H1 (cell line): ENCODE measurements at regions not wholly inside any gene's neighbourhood (a gene's known extent, or its start where the extent isn't known, plus 50 kb on each side); places are given as distances from the start of the nearest gene placed in this dataset.
"Not testable (repeated sequence)": the region's sequence is repeated elsewhere in the genome, so short reads cannot be mapped to it uniquely, and the experiment has no call there.

Experiments used
- CTCF ChIA-PET: fragments of 300-600 bp; sonication (Branson Sonifier 250); formaldehyde crosslinking; loops from one replicate; lab custom pipeline; 2021; ENCODE audit not compliant: partially characterized antibody; lab: Charles Lee
- POLR2A ChIA-PET: fragments of 300-600 bp; sonication (Branson Sonifier 250); formaldehyde crosslinking; loops from one replicate; lab custom pipeline; 2021; ENCODE audit warnings: inconsistent platforms; ENCODE audit not compliant: partially characterized antibody; lab: Charles Lee
- DNase-seq, 2 experiments: peaks; one replicate each; pipeline versions ENCODE4 v3.0.0 to v3.0.0-alpha.2; 2010 to 2022; ENCODE audit warnings: low spot score in 2 of 2, low read depth in 1 of 2, mixed read lengths in 1 of 2
- FAIRE-seq: peaks from 2 replicates; lab custom pipeline; 2011; peaks lifted over from hg19 to GRCh38; lab: Jason Lieb, UNC
- H2AFZ ChIP-seq: 2 replicates; pipeline ENCODE4 v1.8.1; 2012; ENCODE audit warnings: low read length, inconsistent platforms
- H2AK5ac ChIP-seq: 2 replicates; pipeline ENCODE4 v1.6.1; 2013; ENCODE audit warnings: low read depth, low read length
- H2BK120ac ChIP-seq: replicated peaks from 2 replicates; pipeline ENCODE3; 2013; ENCODE audit warnings: low read depth, low read length, inconsistent platforms
- H2BK12ac ChIP-seq: 2 replicates; pipeline ENCODE4 v1.6.1; 2013; ENCODE audit warnings: low read depth, low read length
- H2BK15ac ChIP-seq: 2 replicates; pipeline ENCODE4 v1.6.1; 2013; ENCODE audit warnings: low read length
- H2BK20ac ChIP-seq: 2 replicates; pipeline ENCODE4 v1.6.1; 2013; ENCODE audit warnings: low read length
- H2BK5ac ChIP-seq: 2 replicates; pipeline ENCODE4 v1.6.1; 2013; ENCODE audit warnings: low read depth, low read length
- H3K14ac ChIP-seq: 2 replicates; pipeline ENCODE4 v1.6.1; 2013; ENCODE audit warnings: inconsistent platforms; ENCODE audit not compliant: insufficient read length
- H3K18ac ChIP-seq: 2 replicates; pipeline ENCODE4 v1.6.1; 2013; ENCODE audit warnings: low read length; ENCODE audit errors: extremely low read depth
- H3K23ac ChIP-seq: 2 replicates; pipeline ENCODE4 v1.6.1; 2013; ENCODE audit warnings: inconsistent platforms; ENCODE audit not compliant: insufficient read length
- H3K23me2 ChIP-seq: 2 replicates; pipeline ENCODE4 v1.6.1; 2013; ENCODE audit warnings: low read depth, low read length
- H3K27ac ChIP-seq: 2 replicates; pipeline ENCODE4 v1.6.1; 2011; ENCODE audit warnings: low read depth, low read length, inconsistent platforms
- H3K27me3 ChIP-seq, 4 experiments: replicated peaks in 1 of 4; 1 replicate in 1 of 4; 2 replicates in 3 of 4; pipeline versions ENCODE4 v1.6.1 to v1.8.1; 2011 to 2013; ENCODE audit warnings: low read length in 3 of 4, mild to moderate bottlenecking in 3 of 4, inconsistent platforms in 2 of 4, mixed read lengths in 2 of 4, moderate library complexity in 1 of 4; ENCODE audit not compliant: control insufficient read depth in 3 of 4, insufficient read depth in 3 of 4; ENCODE audit errors: extremely low read depth in 1 of 4
- H3K36me3 ChIP-seq, 4 experiments: 2 replicates each; pipeline versions ENCODE4 v1.6.1 to v1.8.1; 2011 to 2013; ENCODE audit warnings: mild to moderate bottlenecking in 4 of 4, low read length in 3 of 4, moderate library complexity in 2 of 4, control low read depth in 1 of 4, inconsistent platforms in 1 of 4; ENCODE audit not compliant: insufficient read depth in 4 of 4, control insufficient read depth in 2 of 4
- H3K4ac ChIP-seq: replicated peaks from 2 replicates; pipeline ENCODE3; 2013; ENCODE audit warnings: low read length, low read depth, mixed read lengths, inconsistent platforms; ENCODE audit not compliant: insufficient read length
- H3K4me1 ChIP-seq, 4 experiments: replicated peaks in 1 of 4; 1 replicate in 1 of 4; 2 replicates in 3 of 4; pipeline versions ENCODE4 v1.6.1 to v1.8.1; 2011 to 2013; ENCODE audit warnings: low read length in 3 of 4, inconsistent platforms in 2 of 4, mixed read lengths in 1 of 4; ENCODE audit not compliant: insufficient read depth in 4 of 4, control insufficient read depth in 3 of 4
- H3K4me2 ChIP-seq, 2 experiments: 2 replicates each; pipeline versions ENCODE4 v1.6.1 to v1.8.1; 2011 to 2013; ENCODE audit warnings: low read depth in 2 of 2, low read length in 2 of 2, control low read depth in 1 of 2, inconsistent platforms in 1 of 2, mild to moderate bottlenecking in 1 of 2; ENCODE audit not compliant: insufficient read depth in 1 of 2
- H3K4me3 ChIP-seq, 4 experiments: fragments of 200-600, 300-600 bp in 1 of 4; sonication (generic), shearing (Covaris generic), sonication (Bioruptor Twin) in 1 of 4; 2 replicates each; pipeline versions ENCODE4 v1.5.1 to v1.8.1; 2011 to 2016; ENCODE audit warnings: low read length in 4 of 4, low read depth in 3 of 4, control low read depth in 2 of 4, inconsistent platforms in 2 of 4, mild to moderate bottlenecking in 2 of 4, mixed read lengths in 1 of 4, moderate library complexity in 1 of 4; ENCODE audit not compliant: insufficient read depth in 2 of 4; ENCODE audit errors: extremely low read depth in 1 of 4
- H3K56ac ChIP-seq: replicated peaks from 2 replicates; pipeline ENCODE3; 2013; ENCODE audit warnings: low read depth, mild to moderate bottlenecking, mixed read lengths, low read length, inconsistent platforms; ENCODE audit not compliant: insufficient read length
- H3K79me1 ChIP-seq: 2 replicates; pipeline ENCODE4 v1.6.1; 2013; ENCODE audit warnings: low read depth, low read length, control low read depth
- H3K79me2 ChIP-seq, 2 experiments: 2 replicates each; pipeline versions ENCODE4 v1.6.1 to v1.8.1; 2012 to 2013; ENCODE audit warnings: low read length in 2 of 2, mild to moderate bottlenecking in 2 of 2, inconsistent platforms in 1 of 2; ENCODE audit not compliant: insufficient read depth in 2 of 2, control insufficient read depth in 1 of 2
- H3K9ac ChIP-seq, 4 experiments: replicated peaks in 1 of 4; 1 replicate in 1 of 4; 2 replicates in 3 of 4; pipeline versions ENCODE4 v1.6.1 to v1.8.1; 2011 to 2013; ENCODE audit warnings: low read depth in 3 of 4, low read length in 3 of 4, control low read depth in 2 of 4, mild to moderate bottlenecking in 2 of 4, moderate library complexity in 2 of 4, inconsistent platforms in 1 of 4; ENCODE audit errors: extremely low read depth in 1 of 4
- H3K9me3 ChIP-seq, 2 experiments: 2 replicates each; pipeline versions ENCODE4 v1.6.1 to v1.8.1; 2012 to 2013; ENCODE audit warnings: mild to moderate bottlenecking in 2 of 2, moderate library complexity in 2 of 2, control low read depth in 1 of 2, inconsistent platforms in 1 of 2, low read depth in 1 of 2, low read length in 1 of 2, mixed read lengths in 1 of 2; ENCODE audit not compliant: insufficient read depth in 2 of 2
- H4K20me1 ChIP-seq, 2 experiments: replicated peaks in 1 of 2; 2 replicates each; pipeline versions ENCODE3 to v1.8.1; 2011 to 2013; ENCODE audit warnings: inconsistent platforms in 2 of 2, low read length in 2 of 2, mild to moderate bottlenecking in 1 of 2; ENCODE audit not compliant: insufficient read depth in 2 of 2, control insufficient read depth in 1 of 2
- H4K5ac ChIP-seq: 2 replicates; pipeline ENCODE4 v1.6.1; 2013; ENCODE audit warnings: low read length, low read depth, mixed read lengths, inconsistent platforms; ENCODE audit not compliant: insufficient read length
- H4K8ac ChIP-seq: 2 replicates; pipeline ENCODE4 v1.8.0; 2013; ENCODE audit warnings: mild to moderate bottlenecking, moderate library complexity, low read length, inconsistent platforms; ENCODE audit not compliant: insufficient read depth; ENCODE audit errors: extremely low read depth
- H4K91ac ChIP-seq: replicated peaks from 2 replicates; pipeline ENCODE3; 2013; ENCODE audit warnings: low read length, mixed read lengths, inconsistent platforms; ENCODE audit not compliant: insufficient read length
- BACH1 ChIP-seq: IDR thresholded peaks from 2 replicates; pipeline ENCODE4 v1.6.1; 2012; ENCODE audit warnings: low read length, improper control_type of control experiment
- WGBS, 2 experiments: shearing (Covaris generic) in 1 of 2; methylation state at CpG; one replicate each; pipeline versions ENCODE4 v1.1.6 to v1.1.7; 2013 to 2015; ENCODE audit warnings: low lambda C conversion rate in 2 of 2, mixed read lengths in 2 of 2, inconsistent platforms in 1 of 2, low coverage in 1 of 2, missing lambda C conversion rate in 1 of 2; ENCODE audit not compliant: insufficient replicate concordance in 2 of 2, insufficient coverage in 1 of 2, insufficient read length in 1 of 2; ENCODE audit errors: extremely low coverage in 1 of 2, missing lambda C conversion rate in 1 of 2; 5-methylcytosine and 5-hydroxymethylcytosine counted together

DNA sequence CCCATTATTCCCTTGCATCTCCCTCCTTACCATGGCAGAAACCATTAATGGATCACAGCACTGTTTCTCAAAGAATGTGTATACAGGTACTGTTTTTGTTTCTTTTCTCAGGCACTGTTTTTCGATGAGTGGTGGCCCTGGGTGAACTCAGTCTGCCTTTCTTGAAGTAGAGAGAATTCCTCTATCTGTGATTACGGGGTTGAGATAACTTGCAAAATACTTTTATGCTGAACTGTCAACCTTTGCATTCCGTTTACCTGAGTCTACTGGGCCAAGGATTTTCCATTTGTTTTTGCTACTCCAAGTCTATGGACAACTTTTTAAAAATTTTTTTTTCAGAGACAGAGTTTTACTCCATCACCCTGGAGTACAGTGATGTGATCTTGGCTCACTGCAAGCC is 82.7 kb upstream of the CLINT1 start (continued):
- no peak for TF ChIP-seq BACH1

DNA sequence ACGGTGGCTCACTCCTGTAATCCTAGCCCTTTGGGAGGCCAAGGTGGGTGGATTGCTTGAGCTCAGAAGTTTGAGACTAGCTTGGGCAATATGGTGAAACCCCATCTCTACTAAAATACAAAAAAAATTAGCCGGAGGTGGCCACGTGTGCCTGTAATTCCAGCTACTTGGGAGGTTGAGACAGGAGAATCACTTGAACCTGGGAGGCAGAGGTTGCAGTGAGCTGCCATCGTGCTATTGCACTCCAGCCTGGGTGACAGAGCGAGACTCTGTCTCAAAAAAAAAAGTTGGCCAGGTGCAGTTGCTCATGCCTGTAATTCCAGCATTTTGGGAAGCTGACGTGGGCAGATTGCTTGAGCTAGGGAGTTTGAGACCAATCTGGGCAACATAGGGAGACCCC is 79.2 kb upstream of the CLINT1 start:
- CTCF ChIA-PET, result interaction anchor here (0.6 to 4.1 kb wide), 6 partner anchors 11 to 57 kb away, joined by 3 to 17 read pairs (median 3); no protein-coding TSS in a partner anchor
- 93% methylated on average over 6 of the region's 6 CpGs; no CpG with 5 or more reads in 1 of the 2 experiments for WGBS, 2 experiments
- H3K27me3 ChIP-seq, H3K36me3 ChIP-seq, H3K4me3 ChIP-seq, H4K5ac ChIP-seq, DNase-seq, H3K23me2 ChIP-seq, FAIRE-seq, H3K27ac ChIP-seq, H4K20me1 ChIP-seq, H3K9me3 ChIP-seq, H2AFZ ChIP-seq, H2AK5ac ChIP-seq, H3K4ac ChIP-seq, H3K79me1 ChIP-seq, H3K23ac ChIP-seq, H2BK12ac ChIP-seq, H3K9ac ChIP-seq, H2BK20ac ChIP-seq, H3K56ac ChIP-seq, H2BK15ac ChIP-seq, H4K91ac ChIP-seq, H4K8ac ChIP-seq, H3K4me2 ChIP-seq, H2BK120ac ChIP-seq, H2BK5ac ChIP-seq, H3K14ac ChIP-seq, H3K18ac ChIP-seq, H3K4me1 ChIP-seq, POLR2A ChIA-PET, H3K79me2 ChIP-seq: not testable (repeated sequence)
